ENCODE measurements at regions not wholly inside any gene's neighbourhood (a gene's known extent, or its start where the extent isn't known, plus 50 kb on each side); places are given as distances from the start of the nearest gene placed in this dataset.

DNA sequence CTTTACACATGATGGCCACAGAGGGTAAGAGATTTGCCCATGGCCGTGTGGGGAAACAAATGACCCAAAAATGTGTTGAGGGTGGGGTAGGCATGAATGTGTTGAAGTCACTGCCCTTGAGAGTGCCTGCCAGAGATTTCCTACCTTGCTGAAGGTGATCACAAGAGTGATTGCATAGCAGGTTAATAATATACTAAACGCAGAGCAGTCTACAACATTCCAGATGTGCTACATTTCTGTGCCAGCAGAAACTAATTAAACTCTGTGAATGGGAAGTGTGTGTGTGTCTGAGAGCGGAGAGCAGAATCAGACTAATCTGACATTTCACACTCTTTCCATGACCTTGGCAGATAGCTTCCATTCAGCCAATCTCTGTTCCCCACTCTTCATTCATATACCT is 93.3 kb upstream of the CD53 start:
- TF ChIP-seq POLR2A (IDR thresholded peaks at IDR 0.05; ENCODE audit: low read length) (no peak), GATA1 (IDR thresholded peaks at IDR 0.05; ENCODE audit: low read depth, low read length) (no peak)
